Retinal pigment epithelial cell (primary cell): ENCODE measurements at regions not wholly inside any gene's neighbourhood (a gene's known extent, or its start where the extent isn't known, plus 50 kb on each side); places are given as distances from the start of the nearest gene placed in this dataset.
"Not testable (repeated sequence)": the region's sequence is repeated elsewhere in the genome, so short reads cannot be mapped to it uniquely, and the experiment has no call there.

Source experiments
- DNase-seq: peaks from one replicate; pipeline ENCODE4 v3.0.0-alpha.2; 2010; ENCODE audit warnings: low read depth
- H3K4me3 ChIP-seq: 2 replicates; pipeline ENCODE4 v1.5.1; 2011; ENCODE audit warnings: mild to moderate bottlenecking, low read length, control low read depth, moderate library complexity
- CTCF ChIP-seq: conservative IDR thresholded peaks from 2 replicates; pipeline ENCODE4 v1.5.1; 2011; ENCODE audit warnings: low read depth, low read length, control low read depth, inconsistent platforms

GRCh38 chr5:51686622-51687021, 303.4 kb downstream of the ISL1 start:
- no peak for DNase-seq
- H3K4me3 ChIP-seq, result no peak overlapping the region
- no peak for TF ChIP-seq CTCF

GRCh38 chr5:51691538-51692079, 308.4 kb downstream of the ISL1 start:
- no peak for TF ChIP-seq CTCF
- no peak for DNase-seq
- H3K4me3 ChIP-seq, result no peak overlapping the region

DNA sequence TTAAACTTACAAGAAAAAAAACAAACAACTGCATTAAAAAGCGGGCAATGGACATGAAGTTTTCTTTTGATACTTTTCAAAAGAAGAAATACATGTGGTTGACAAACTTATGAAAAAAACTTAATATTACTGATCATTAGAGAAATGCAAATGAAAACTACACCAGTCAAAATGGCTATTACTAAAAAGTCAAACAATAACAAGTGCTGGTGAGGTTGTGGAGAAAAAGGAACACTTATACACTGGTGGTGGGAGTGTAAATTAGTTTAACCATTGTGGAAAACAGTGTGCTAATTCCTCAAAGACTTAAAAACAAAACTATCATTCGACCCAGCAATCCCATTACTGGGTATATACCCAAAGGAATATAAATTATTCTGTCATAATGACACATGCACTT, 311.6 kb downstream of the ISL1 start:
- H3K4me3 ChIP-seq, result no peak overlapping the region
- TF ChIP-seq CTCF, result no peak
- DNase-seq, result no peak

GRCh38 chr5:51696122-51696521, 312.9 kb downstream of the ISL1 start:
- H3K4me3 ChIP-seq, result no peak overlapping the region
- no peak for DNase-seq
- TF ChIP-seq CTCF, result no peak

DNA sequence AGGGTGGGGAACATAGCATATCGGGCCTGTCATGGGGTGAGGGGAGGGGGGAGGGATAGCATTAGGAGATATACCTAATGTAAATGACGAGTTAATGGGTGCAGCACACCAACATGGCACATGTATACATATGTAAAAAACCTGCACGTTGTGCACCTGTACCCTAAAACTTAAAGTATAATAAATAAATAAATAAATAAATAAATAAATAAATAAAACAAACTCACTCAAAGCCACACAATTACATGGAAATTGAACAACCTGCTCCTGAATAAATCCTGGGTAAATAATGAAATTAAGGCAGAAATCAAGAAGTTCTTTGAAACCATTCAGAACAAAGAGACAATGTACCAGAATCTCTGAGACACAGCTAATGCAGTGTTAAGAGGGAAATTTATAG, 318.8 kb downstream of the ISL1 start:
- not testable (repeated sequence) for H3K4me3 ChIP-seq, DNase-seq

- no peak overlapping the region for H3K4me3 ChIP-seq
- DNase-seq, result no peak
- TF ChIP-seq CTCF, result no peak
These were observed 329.0 kb downstream of the ISL1 start for GRCh38 chr5:51712201-51712600.

DNA sequence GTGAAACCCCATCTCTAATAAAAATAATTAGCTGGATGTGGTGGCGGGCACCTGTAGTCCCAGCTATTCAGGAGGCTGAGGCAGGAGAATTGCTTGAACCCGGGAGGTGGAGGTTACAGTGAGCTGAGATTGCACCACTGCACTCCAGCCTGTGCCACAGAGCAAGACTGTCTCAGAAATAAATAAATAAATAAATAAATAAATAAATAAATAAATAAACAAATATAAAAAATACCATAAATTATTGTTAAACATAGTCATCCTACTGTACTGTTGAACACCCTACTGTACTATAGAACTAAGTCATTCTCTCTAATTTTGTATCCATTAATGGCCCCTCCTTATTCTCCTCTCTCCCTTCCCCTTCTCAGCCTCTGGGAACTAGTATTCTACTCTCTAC, 332.2 kb downstream of the ISL1 start:
- not testable (repeated sequence) for DNase-seq, H3K4me3 ChIP-seq

GRCh38 chr5:51731421-51732029, 348.3 kb downstream of the ISL1 start:
- no peak for TF ChIP-seq CTCF
- H3K4me3 ChIP-seq, result no peak overlapping the region
- peak; percentile 76 for DNase-seq
